ENCODE measurements at regions not wholly inside any gene's neighbourhood (a gene's known extent, or its start where the extent isn't known, plus 50 kb on each side); places are given as distances from the start of the nearest gene placed in this dataset.

- FAIRE-seq, result no peak
Observed at GRCh38 chr1:55504306-55504731, 289.2 kb upstream of the USP24 start.

GRCh38 chr1:55503663-55504305 is 288.6 kb upstream of the USP24 start:
- FAIRE-seq (no peak), DNase-seq (ENCODE audit: insufficient read length, low spot score) (no peak)
- TF ChIP-seq PAX5 (IDR thresholded peaks at IDR 0.05; ENCODE audit: insufficient read depth, low read length, severe bottlenecking), result no peak
- no peak for TF ChIP-seq POU2F2 (IDR thresholded peaks at IDR 0.05; ENCODE audit: low read depth, low read length)
- TF ChIP-seq SPI1 (IDR thresholded peaks at IDR 0.05; ENCODE audit: low read depth, low read length), result no peak
- no peak for TF ChIP-seq POLR2AphosphoS5 (IDR thresholded peaks at IDR 0.05; ENCODE audit: low read depth, low read length)
- TF ChIP-seq TAF1 (IDR thresholded peaks at IDR 0.05; ENCODE audit: low read depth, low read length), result no peak
- no peak for TF ChIP-seq POLR2A (IDR thresholded peaks at IDR 0.05; ENCODE audit: low read depth, low read length)

More at GRCh38 chr1:55504306-55504731, 289.2 kb upstream of the USP24 start:
- TF ChIP-seq POU2F2 (IDR thresholded peaks at IDR 0.05; ENCODE audit: low read depth, low read length), result no peak
- no peak for TF ChIP-seq PAX5 (IDR thresholded peaks at IDR 0.05; ENCODE audit: insufficient read depth, low read length, severe bottlenecking)
- TF ChIP-seq POLR2A (IDR thresholded peaks at IDR 0.05; ENCODE audit: low read depth, low read length), result no peak
- TF ChIP-seq POLR2AphosphoS5 (IDR thresholded peaks at IDR 0.05; ENCODE audit: low read depth, low read length), result no peak
- TF ChIP-seq TAF1 (IDR thresholded peaks at IDR 0.05; ENCODE audit: low read depth, low read length), result no peak
- no peak for TF ChIP-seq SPI1 (IDR thresholded peaks at IDR 0.05; ENCODE audit: low read depth, low read length)
- DNase-seq (ENCODE audit: insufficient read length, low spot score), result no peak

DNA sequence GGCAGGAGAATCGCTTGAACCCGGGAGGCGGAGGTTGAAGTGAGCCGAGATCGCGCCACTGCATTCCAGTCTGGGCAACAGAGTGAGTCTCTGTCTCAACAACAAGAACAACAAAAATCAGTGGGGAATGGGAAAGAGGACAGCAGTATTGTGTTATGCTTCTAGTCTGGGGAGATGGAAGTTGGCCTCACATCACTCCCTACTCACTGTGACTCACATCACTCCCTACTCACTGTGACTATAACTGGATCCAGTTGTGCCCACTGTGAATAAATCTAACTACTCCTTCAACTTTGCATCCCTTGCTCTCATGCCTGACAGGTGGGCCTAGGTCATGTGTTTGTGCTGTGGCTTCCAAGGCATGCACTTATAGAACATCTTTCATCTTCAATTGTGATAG is 285.4 kb upstream of the USP24 start:
- no peak for DNase-seq (ENCODE audit: insufficient read length, low spot score)
- FAIRE-seq, result no peak
- no peak for TF ChIP-seq POLR2AphosphoS5 (IDR thresholded peaks at IDR 0.05; ENCODE audit: low read depth, low read length)

GRCh38 chr1:55490547-55490946 is 275.4 kb upstream of the USP24 start:
- no peak for TF ChIP-seq POU2F2 (IDR thresholded peaks at IDR 0.05; ENCODE audit: low read depth, low read length)
- TF ChIP-seq SPI1 (IDR thresholded peaks at IDR 0.05; ENCODE audit: low read depth, low read length), result no peak
- TF ChIP-seq POLR2A (IDR thresholded peaks at IDR 0.05; ENCODE audit: low read depth, low read length), result no peak
- no peak for TF ChIP-seq POLR2AphosphoS5 (IDR thresholded peaks at IDR 0.05; ENCODE audit: low read depth, low read length)
- no peak for TF ChIP-seq TAF1 (IDR thresholded peaks at IDR 0.05; ENCODE audit: low read depth, low read length)
- no peak for TF ChIP-seq PAX5 (IDR thresholded peaks at IDR 0.05; ENCODE audit: insufficient read depth, low read length, severe bottlenecking)
- no peak for FAIRE-seq
- no peak for DNase-seq (ENCODE audit: insufficient read length, low spot score)

GRCh38 chr1:55484173-55484572 is 269.0 kb upstream of the USP24 start:
- DNase-seq (ENCODE audit: insufficient read length, low spot score) (no peak), FAIRE-seq (no peak)
- no peak for TF ChIP-seq POU2F2 (IDR thresholded peaks at IDR 0.05; ENCODE audit: low read depth, low read length)
- TF ChIP-seq TAF1 (IDR thresholded peaks at IDR 0.05; ENCODE audit: low read depth, low read length), result no peak
- no peak for TF ChIP-seq SPI1 (IDR thresholded peaks at IDR 0.05; ENCODE audit: low read depth, low read length)
- no peak for TF ChIP-seq PAX5 (IDR thresholded peaks at IDR 0.05; ENCODE audit: insufficient read depth, low read length, severe bottlenecking)
- no peak for TF ChIP-seq POLR2AphosphoS5 (IDR thresholded peaks at IDR 0.05; ENCODE audit: low read depth, low read length)
- TF ChIP-seq POLR2A (IDR thresholded peaks at IDR 0.05; ENCODE audit: low read depth, low read length), result no peak

DNA sequence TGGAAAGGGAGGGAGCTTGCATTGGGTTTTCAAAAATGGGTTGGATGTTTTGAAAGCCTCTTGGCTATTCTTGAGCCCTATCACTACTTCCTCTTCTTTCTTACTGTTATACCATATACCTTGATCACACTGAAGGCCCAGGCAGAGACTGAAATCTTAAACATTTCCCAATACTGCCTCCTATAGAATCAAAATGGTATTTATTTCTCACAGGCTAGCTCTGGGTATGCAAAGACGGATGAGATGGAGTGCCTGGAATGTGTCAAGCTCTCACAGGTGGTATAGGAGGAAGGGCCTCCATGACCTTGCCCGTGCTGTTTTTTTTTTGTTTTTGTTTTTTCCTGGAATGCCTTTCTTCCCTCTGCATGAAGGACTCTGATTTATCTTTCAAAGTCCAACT is 268.4 kb upstream of the USP24 start:
- FAIRE-seq, result no peak
- no peak for DNase-seq (ENCODE audit: insufficient read length, low spot score)
- no peak for TF ChIP-seq TAF1 (IDR thresholded peaks at IDR 0.05; ENCODE audit: low read depth, low read length)
- TF ChIP-seq POLR2A (IDR thresholded peaks at IDR 0.05; ENCODE audit: low read depth, low read length), result no peak
- TF ChIP-seq POLR2AphosphoS5 (IDR thresholded peaks at IDR 0.05; ENCODE audit: low read depth, low read length), result no peak
- no peak for TF ChIP-seq SPI1 (IDR thresholded peaks at IDR 0.05; ENCODE audit: low read depth, low read length)
- TF ChIP-seq POU2F2 (IDR thresholded peaks at IDR 0.05; ENCODE audit: low read depth, low read length), result no peak
- TF ChIP-seq PAX5 (IDR thresholded peaks at IDR 0.05; ENCODE audit: insufficient read depth, low read length, severe bottlenecking), result no peak

GRCh38 chr1:55481634-55482033 is 266.5 kb upstream of the USP24 start:
- FAIRE-seq (no peak), DNase-seq (ENCODE audit: insufficient read length, low spot score) (no peak)
- TF ChIP-seq POLR2AphosphoS5 (IDR thresholded peaks at IDR 0.05; ENCODE audit: low read depth, low read length) (no peak), POLR2A (IDR thresholded peaks at IDR 0.05; ENCODE audit: low read depth, low read length) (no peak), TAF1 (IDR thresholded peaks at IDR 0.05; ENCODE audit: low read depth, low read length) (no peak), PAX5 (IDR thresholded peaks at IDR 0.05; ENCODE audit: insufficient read depth, low read length, severe bottlenecking) (no peak), SPI1 (IDR thresholded peaks at IDR 0.05; ENCODE audit: low read depth, low read length) (no peak), POU2F2 (IDR thresholded peaks at IDR 0.05; ENCODE audit: low read depth, low read length) (no peak)

DNA sequence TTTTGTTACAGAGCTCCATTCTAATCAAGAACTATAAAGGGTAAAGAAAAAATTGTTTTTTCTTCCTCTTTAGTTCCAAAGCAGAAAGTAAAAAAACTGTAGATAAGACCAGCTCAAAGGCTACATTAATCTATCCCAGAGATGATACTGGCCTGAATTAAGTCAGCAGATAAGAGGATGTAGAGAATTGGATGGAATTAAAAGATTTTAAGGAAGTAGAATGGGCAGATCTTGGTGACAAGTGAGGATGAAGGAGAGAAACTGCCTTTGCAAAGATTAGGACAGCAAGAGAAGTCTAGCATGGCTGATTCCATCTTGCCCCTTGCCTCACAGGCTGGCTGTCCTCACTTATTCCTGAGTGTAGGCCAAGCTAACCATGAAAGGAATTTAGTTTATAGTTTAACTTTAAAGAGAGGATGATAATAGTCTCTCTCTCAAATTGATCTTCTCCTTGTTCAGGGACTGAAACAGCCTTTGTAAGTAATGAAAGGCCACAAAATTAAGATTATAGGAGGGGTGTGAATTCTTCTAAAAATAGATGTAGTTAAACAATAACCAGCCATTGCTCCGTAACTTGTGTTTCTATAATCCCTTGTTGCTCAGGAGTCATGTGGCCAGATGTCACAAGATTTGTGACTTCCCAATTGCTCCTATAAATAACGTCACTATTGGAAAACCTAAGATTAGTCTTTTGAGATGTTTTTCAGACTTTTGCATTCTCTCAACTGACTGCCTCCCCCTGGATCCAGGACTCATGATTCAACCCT is 265.0 kb upstream of the USP24 start:
- FAIRE-seq, result no peak
- no peak for TF ChIP-seq POU2F2 (IDR thresholded peaks at IDR 0.05; ENCODE audit: low read depth, low read length)
- no peak for TF ChIP-seq TAF1 (IDR thresholded peaks at IDR 0.05; ENCODE audit: low read depth, low read length)
- no peak for TF ChIP-seq SPI1 (IDR thresholded peaks at IDR 0.05; ENCODE audit: low read depth, low read length)
- TF ChIP-seq PAX5 (IDR thresholded peaks at IDR 0.05; ENCODE audit: insufficient read depth, low read length, severe bottlenecking), result no peak
- no peak for TF ChIP-seq POLR2AphosphoS5 (IDR thresholded peaks at IDR 0.05; ENCODE audit: low read depth, low read length)
- TF ChIP-seq POLR2A (IDR thresholded peaks at IDR 0.05; ENCODE audit: low read depth, low read length), result no peak
- DNase-seq (ENCODE audit: insufficient read length, low spot score), result no peak

DNA sequence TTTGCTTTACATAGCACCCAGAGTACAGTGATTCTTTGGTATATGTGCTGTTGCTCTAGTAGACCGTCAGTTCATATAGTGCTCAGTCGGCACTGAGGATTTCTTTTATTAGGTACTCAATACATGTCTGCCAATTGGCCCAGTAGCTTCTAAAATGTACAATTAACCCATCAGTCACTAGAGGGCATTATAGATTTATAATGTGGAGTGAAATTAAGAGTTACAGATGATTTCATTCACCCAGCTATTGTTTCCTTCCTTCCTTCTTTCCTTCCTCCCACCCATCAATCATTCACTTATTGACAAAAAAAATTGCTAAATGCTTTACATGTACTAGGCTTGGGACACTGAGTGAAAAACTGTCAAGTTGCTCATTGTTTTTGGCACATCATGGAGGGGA is 263.6 kb upstream of the USP24 start:
- TF ChIP-seq PAX5 (IDR thresholded peaks at IDR 0.05; ENCODE audit: insufficient read depth, low read length, severe bottlenecking) (no peak), SPI1 (IDR thresholded peaks at IDR 0.05; ENCODE audit: low read depth, low read length) (no peak), POU2F2 (IDR thresholded peaks at IDR 0.05; ENCODE audit: low read depth, low read length) (no peak)
- FAIRE-seq, result no peak
- no peak for DNase-seq (ENCODE audit: insufficient read length, low spot score)

GRCh38 chr1:55477953-55478352 is 262.8 kb upstream of the USP24 start:
- FAIRE-seq (no peak), DNase-seq (ENCODE audit: insufficient read length, low spot score) (no peak)
- TF ChIP-seq POLR2A (IDR thresholded peaks at IDR 0.05; ENCODE audit: low read depth, low read length), result no peak
- no peak for TF ChIP-seq POU2F2 (IDR thresholded peaks at IDR 0.05; ENCODE audit: low read depth, low read length)
- TF ChIP-seq PAX5 (IDR thresholded peaks at IDR 0.05; ENCODE audit: insufficient read depth, low read length, severe bottlenecking), result no peak
- no peak for TF ChIP-seq SPI1 (IDR thresholded peaks at IDR 0.05; ENCODE audit: low read depth, low read length)
- no peak for TF ChIP-seq POLR2AphosphoS5 (IDR thresholded peaks at IDR 0.05; ENCODE audit: low read depth, low read length)
- no peak for TF ChIP-seq TAF1 (IDR thresholded peaks at IDR 0.05; ENCODE audit: low read depth, low read length)
